ENCODE measurements at regions not wholly inside any gene's neighbourhood (a gene's known extent, or its start where the extent isn't known, plus 50 kb on each side); places are given as distances from the start of the nearest gene placed in this dataset.

DNA sequence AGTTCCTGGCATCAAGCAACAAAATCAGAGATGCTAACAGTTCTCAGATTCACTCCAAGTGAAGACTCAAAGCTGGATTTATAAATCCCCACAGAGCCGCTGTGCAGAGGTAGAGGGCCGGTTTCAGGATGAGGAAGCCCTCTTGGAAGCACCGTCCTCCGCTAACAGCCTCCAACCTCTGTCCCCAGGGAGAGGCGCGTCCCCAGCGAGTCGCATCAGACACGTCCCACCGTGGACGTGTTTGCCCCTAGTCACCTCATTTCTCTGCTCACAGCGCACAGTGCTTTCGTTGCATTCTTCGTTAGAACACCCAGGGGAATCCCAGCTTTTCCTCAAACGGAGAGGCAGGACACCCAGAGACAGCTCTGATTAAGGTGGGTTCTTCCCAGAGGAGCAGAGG lies 642.9 kb downstream of the BRD1 start:
- no peaks in the 10 kb centered on the region for H3K79me2 ChIP-seq (ENCODE audit: low read length)
- H3K4me2 ChIP-seq (ENCODE audit: low read depth, low read length, poor library complexity, severe bottlenecking) = no peak overlapping the region
- no peaks in the 10 kb centered on the region for H3K4me1 ChIP-seq (ENCODE audit: low read length)
- H3K9me2 ChIP-seq (replicated peaks; ENCODE audit: insufficient read depth, low read length) = no peaks in the 10 kb centered on the region
- no peaks in the 10 kb centered on the region for H3K36me3 ChIP-seq (ENCODE audit: insufficient read depth, low read length)
- H3K9ac ChIP-seq (ENCODE audit: low read length) = no peak overlapping the region
- DNase-seq = no peak
- H3K27me3 ChIP-seq (ENCODE audit: low read length) = peaks cover 6% of the 10 kb centered on the region; the same call in 1 of the 2 replicates
- H3K27ac ChIP-seq (ENCODE audit: low read length) = no peak overlapping the region
- H4K20me1 ChIP-seq (ENCODE audit: insufficient read depth, low read depth, low read length) = no peaks in the 10 kb centered on the region
- no peak overlapping the region for H2AFZ ChIP-seq (ENCODE audit: low read length)
- H3K9me3 ChIP-seq (ENCODE audit: low read length) = no peaks in the 10 kb centered on the region
- H3K4me3 ChIP-seq (ENCODE audit: low read length) = no peak overlapping the region

DNA sequence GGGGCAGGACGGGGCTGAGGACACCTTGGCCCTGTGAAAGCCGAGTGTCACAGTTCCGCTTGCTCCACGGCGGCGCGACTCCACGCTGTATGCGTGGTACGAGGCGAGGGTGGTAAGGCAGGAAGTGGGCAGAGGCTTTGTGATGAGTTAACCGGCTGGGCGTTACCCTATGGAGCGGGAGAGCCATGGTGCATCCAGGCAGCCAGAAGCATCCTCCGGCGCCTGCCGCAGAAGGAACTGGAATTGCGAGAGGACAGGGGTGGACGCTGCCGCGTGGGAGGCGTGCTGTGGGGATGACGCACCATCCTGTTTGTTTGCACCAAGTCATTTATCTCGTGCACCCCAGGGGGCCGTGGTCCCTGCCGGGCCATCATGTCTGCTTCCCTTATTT lies 643.9 kb downstream of the BRD1 start:
- Histone ChIP-seq H3K4me3 (ENCODE audit: low read length) (no peak overlapping the region), H4K20me1 (ENCODE audit: insufficient read depth, low read depth, low read length) (no peaks in the 10 kb centered on the region), H2AFZ (ENCODE audit: low read length) (no peak overlapping the region), H3K9ac (ENCODE audit: low read length) (no peak overlapping the region), H3K36me3 (ENCODE audit: insufficient read depth, low read length) (no peaks in the 10 kb centered on the region), H3K79me2 (ENCODE audit: low read length) (no peaks in the 10 kb centered on the region), H3K27ac (ENCODE audit: low read length) (no peak overlapping the region), H3K9me3 (ENCODE audit: low read length) (no peaks in the 10 kb centered on the region), H3K4me1 (ENCODE audit: low read length) (no peaks in the 10 kb centered on the region), H3K27me3 (ENCODE audit: low read length) (peaks cover 6% of the 10 kb centered on the region; the same call in 1 of the 2 replicates), H3K4me2 (ENCODE audit: low read depth, low read length, poor library complexity, severe bottlenecking) (no peak overlapping the region), H3K9me2 (replicated peaks; ENCODE audit: insufficient read depth, low read length) (no peaks in the 10 kb centered on the region)
- no peak for DNase-seq

DNA sequence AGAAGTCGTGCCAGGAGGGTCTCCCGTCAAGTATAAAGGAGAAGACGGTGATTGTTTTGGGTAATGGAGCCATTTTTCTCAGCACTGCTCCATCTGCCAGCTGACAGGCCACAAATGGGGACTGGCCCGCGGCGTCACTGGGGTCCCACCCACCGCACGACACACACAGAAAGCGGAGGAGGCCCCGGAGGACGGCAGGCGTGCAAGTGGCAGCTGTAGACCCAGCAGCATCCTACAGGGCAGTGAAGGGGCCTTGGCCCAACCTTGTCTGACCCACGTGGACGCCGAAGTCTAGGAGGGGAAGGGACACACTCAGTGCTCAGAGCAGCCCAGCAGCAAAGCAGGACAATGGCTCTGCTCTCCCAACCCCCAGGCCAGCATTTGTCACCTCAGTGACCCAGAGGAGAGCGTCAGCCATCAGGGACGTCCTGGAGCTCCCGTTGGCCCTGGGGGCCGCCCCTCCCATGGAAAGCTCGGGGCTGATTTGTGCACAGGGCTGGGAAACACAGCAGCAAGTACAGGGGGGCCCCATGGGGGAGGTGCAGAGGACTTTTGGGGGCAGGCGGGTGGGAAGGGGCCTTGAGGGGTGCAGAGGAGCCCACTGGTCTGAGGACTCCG lies 644.4 kb downstream of the BRD1 start:
- no peaks in the 10 kb centered on the region for H4K20me1 ChIP-seq (ENCODE audit: insufficient read depth, low read depth, low read length)

DNA sequence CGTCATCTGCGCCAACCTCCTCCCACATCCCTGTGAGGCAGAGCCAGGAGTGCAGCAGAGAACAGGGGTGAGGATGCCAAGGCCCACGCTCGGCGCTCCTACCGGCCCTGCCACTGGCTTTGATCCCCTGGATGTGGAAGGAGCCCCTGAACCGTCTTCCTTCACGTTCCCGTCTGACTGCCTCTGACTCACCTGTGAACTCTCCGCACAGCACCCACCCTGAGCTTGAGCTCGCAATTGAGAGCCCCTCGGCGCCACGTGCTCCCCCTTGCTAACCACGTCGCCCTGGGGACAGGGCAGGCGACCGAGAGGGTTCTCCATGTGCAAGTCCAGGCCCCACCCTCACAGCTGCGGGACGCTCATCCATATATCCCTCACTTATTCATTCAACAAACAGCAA lies 645.3 kb downstream of the BRD1 start:
- H3K4me2 ChIP-seq (ENCODE audit: low read depth, low read length, poor library complexity, severe bottlenecking) = no peak overlapping the region
- H3K4me1 ChIP-seq (ENCODE audit: low read length) = no peaks in the 10 kb centered on the region
- peaks cover 2% of the 10 kb centered on the region; the same call in 1 of the 2 replicates for H3K27me3 ChIP-seq (ENCODE audit: low read length)
- no peaks in the 10 kb centered on the region for H3K79me2 ChIP-seq (ENCODE audit: low read length)
- no peaks in the 10 kb centered on the region for H3K36me3 ChIP-seq (ENCODE audit: insufficient read depth, low read length)
- no peaks in the 10 kb centered on the region for H3K9me3 ChIP-seq (ENCODE audit: low read length)
- no peaks in the 10 kb centered on the region for H3K9me2 ChIP-seq (replicated peaks; ENCODE audit: insufficient read depth, low read length)
- H3K9ac ChIP-seq (ENCODE audit: low read length) = no peak overlapping the region
- no peaks in the 10 kb centered on the region for H4K20me1 ChIP-seq (ENCODE audit: insufficient read depth, low read depth, low read length)
- no peak overlapping the region for H2AFZ ChIP-seq (ENCODE audit: low read length)
- no peak overlapping the region for H3K4me3 ChIP-seq (ENCODE audit: low read length)
- no peak for DNase-seq
- H3K27ac ChIP-seq (ENCODE audit: low read length) = no peak overlapping the region

More for the DNA sequence above, 644.4 kb downstream of the BRD1 start:
- no peaks in the 10 kb centered on the region for H3K79me2 ChIP-seq (ENCODE audit: low read length)
- no peak overlapping the region for H3K4me2 ChIP-seq (ENCODE audit: low read depth, low read length, poor library complexity, severe bottlenecking)
- no peaks in the 10 kb centered on the region for H3K36me3 ChIP-seq (ENCODE audit: insufficient read depth, low read length)
- no peaks in the 10 kb centered on the region for H3K4me1 ChIP-seq (ENCODE audit: low read length)
- H3K27ac ChIP-seq (ENCODE audit: low read length) = no peak overlapping the region
- H3K9me2 ChIP-seq (replicated peaks; ENCODE audit: insufficient read depth, low read length) = no peaks in the 10 kb centered on the region
- H3K9ac ChIP-seq (ENCODE audit: low read length) = no peak overlapping the region
- no peak for DNase-seq
- no peak overlapping the region for H3K4me3 ChIP-seq (ENCODE audit: low read length)
- no peak overlapping the region for H2AFZ ChIP-seq (ENCODE audit: low read length)
- H3K27me3 ChIP-seq (ENCODE audit: low read length) = peaks cover 6% of the 10 kb centered on the region; the same call in 1 of the 2 replicates
- no peaks in the 10 kb centered on the region for H3K9me3 ChIP-seq (ENCODE audit: low read length)

DNA sequence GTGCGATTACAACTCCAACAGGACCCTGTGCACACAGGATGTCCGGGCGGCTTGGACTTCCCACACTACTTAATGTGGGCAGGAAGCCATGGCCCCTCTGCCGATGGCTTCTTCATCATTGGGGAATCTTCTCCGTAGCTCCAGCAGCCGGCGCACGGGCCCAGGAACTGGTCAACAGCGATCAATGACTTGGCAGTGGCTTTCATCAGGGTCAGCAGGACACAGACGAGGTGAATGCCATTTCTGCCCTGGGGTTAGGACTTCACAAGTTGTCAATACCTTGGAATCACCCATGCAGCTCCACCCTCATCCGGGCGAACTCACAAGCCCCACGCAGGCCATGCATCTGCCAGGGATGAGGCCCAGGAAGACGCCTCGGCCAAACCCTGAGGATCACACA lies 645.7 kb downstream of the BRD1 start:
- H3K4me2 ChIP-seq (ENCODE audit: low read depth, low read length, poor library complexity, severe bottlenecking) = no peak overlapping the region
- DNase-seq = no peak
- no peaks in the 10 kb centered on the region for H3K9me3 ChIP-seq (ENCODE audit: low read length)
- H3K79me2 ChIP-seq (ENCODE audit: low read length) = no peaks in the 10 kb centered on the region
- peaks cover 2% of the 10 kb centered on the region; the same call in 1 of the 2 replicates for H3K27me3 ChIP-seq (ENCODE audit: low read length)
- H3K36me3 ChIP-seq (ENCODE audit: insufficient read depth, low read length) = no peaks in the 10 kb centered on the region
- no peaks in the 10 kb centered on the region for H3K4me1 ChIP-seq (ENCODE audit: low read length)
- H2AFZ ChIP-seq (ENCODE audit: low read length) = no peak overlapping the region
- no peaks in the 10 kb centered on the region for H3K9me2 ChIP-seq (replicated peaks; ENCODE audit: insufficient read depth, low read length)
- H3K27ac ChIP-seq (ENCODE audit: low read length) = no peak overlapping the region
- no peaks in the 10 kb centered on the region for H4K20me1 ChIP-seq (ENCODE audit: insufficient read depth, low read depth, low read length)
- no peak overlapping the region for H3K9ac ChIP-seq (ENCODE audit: low read length)
- H3K4me3 ChIP-seq (ENCODE audit: low read length) = no peak overlapping the region

DNA sequence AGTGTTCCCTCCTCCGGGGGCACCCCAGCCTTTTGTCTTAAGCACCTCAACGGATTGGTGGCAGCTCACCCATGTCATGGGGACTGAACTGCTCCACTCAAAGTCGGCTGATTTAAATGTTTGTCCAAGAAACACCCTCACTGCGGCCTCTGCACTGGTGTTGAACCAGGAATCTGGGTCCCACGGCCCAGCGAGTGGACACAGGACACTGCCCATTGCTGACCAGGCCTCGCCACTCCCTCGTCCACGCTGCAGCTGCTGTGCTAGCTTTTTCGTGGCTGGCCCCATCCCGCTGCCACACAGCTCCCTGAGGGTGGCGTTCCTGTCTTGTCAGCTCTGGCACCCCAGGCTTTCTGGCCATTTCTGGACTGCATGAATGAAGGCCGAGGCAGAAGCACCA lies 646.2 kb downstream of the BRD1 start:
- H4K20me1 ChIP-seq (ENCODE audit: insufficient read depth, low read depth, low read length) = no peaks in the 10 kb centered on the region
- no peaks in the 10 kb centered on the region for H3K4me1 ChIP-seq (ENCODE audit: low read length)
- H3K27ac ChIP-seq (ENCODE audit: low read length) = no peak overlapping the region
- no peak for DNase-seq
- H3K79me2 ChIP-seq (ENCODE audit: low read length) = no peaks in the 10 kb centered on the region
- H3K9me3 ChIP-seq (ENCODE audit: low read length) = no peaks in the 10 kb centered on the region
- no peak overlapping the region for H3K4me2 ChIP-seq (ENCODE audit: low read depth, low read length, poor library complexity, severe bottlenecking)
- H2AFZ ChIP-seq (ENCODE audit: low read length) = no peak overlapping the region
- no peak overlapping the region for H3K9ac ChIP-seq (ENCODE audit: low read length)
- no peaks in the 10 kb centered on the region for H3K36me3 ChIP-seq (ENCODE audit: insufficient read depth, low read length)
- H3K4me3 ChIP-seq (ENCODE audit: low read length) = no peak overlapping the region
- peaks cover 2% of the 10 kb centered on the region; the same call in 1 of the 2 replicates for H3K27me3 ChIP-seq (ENCODE audit: low read length)
- no peaks in the 10 kb centered on the region for H3K9me2 ChIP-seq (replicated peaks; ENCODE audit: insufficient read depth, low read length)

DNA sequence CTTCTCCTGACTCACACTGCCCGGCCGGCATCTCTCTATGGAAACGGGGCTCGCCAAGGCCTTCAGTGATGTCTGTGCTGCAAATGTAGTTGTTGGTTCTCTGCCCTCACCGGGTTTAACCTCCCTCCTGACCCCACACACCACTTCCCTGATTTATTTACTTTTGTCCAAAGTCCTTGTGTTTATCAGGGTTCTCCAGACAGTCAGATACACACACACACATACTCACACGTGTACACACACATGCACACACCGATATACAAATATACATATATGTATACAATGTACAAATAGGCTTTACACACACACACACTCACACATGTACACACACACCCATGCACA lies 647.0 kb downstream of the BRD1 start:
- H4K20me1 ChIP-seq (ENCODE audit: insufficient read depth, low read depth, low read length) = no peaks in the 10 kb centered on the region
- H3K27ac ChIP-seq (ENCODE audit: low read length) = no peak overlapping the region
- DNase-seq = no peak
- no peaks in the 10 kb centered on the region for H3K4me1 ChIP-seq (ENCODE audit: low read length)
- no peak overlapping the region for H2AFZ ChIP-seq (ENCODE audit: low read length)
- H3K36me3 ChIP-seq (ENCODE audit: insufficient read depth, low read length) = no peaks in the 10 kb centered on the region
- no peak overlapping the region for H3K9ac ChIP-seq (ENCODE audit: low read length)
- H3K9me3 ChIP-seq (ENCODE audit: low read length) = no peaks in the 10 kb centered on the region
- H3K9me2 ChIP-seq (replicated peaks; ENCODE audit: insufficient read depth, low read length) = no peaks in the 10 kb centered on the region
- no peaks in the 10 kb centered on the region for H3K27me3 ChIP-seq (ENCODE audit: low read length)
- H3K79me2 ChIP-seq (ENCODE audit: low read length) = no peaks in the 10 kb centered on the region
- H3K4me3 ChIP-seq (ENCODE audit: low read length) = no peak overlapping the region
- no peak overlapping the region for H3K4me2 ChIP-seq (ENCODE audit: low read depth, low read length, poor library complexity, severe bottlenecking)

DNA sequence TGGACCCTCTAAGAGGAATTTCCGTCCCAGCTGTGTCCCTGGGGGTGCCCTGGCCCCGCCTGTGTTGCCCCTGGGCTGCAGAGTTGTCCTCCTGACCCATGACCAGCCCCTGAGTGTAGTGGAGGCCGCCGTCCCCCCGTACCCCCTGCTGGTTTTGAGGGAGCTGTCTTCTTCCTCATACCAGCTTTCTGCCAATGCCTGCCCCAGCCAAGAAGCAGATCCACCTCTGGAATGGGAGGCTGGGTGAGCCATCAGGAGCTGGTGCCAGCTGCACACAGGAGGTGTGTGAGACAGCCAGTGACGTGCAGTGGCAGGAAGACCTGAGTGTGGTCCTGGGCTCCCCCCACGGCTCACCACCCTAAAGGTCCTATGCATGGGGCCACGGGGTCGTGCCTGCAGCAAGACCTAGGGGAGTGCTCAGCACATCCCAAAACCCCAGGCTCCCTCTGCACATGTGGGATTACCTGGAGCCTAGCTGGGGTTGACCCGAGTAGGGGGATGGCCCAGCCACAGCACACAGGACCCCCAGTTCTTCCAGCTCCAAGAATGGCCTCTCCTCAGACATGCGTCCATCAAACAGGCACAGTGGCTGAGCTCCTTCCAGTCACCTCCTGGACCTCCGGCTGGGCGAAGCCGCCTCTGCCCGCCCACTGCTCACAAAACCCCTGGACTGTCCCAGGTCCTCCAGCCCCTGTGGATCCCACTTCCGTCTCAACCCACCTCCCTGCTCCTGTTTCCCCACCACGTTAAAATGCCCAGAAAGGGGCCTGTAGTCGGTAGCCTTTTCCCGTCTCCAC lies 647.6 kb downstream of the BRD1 start:
- Histone ChIP-seq H3K4me3 (ENCODE audit: low read length) (no peak overlapping the region), H3K4me2 (ENCODE audit: low read depth, low read length, poor library complexity, severe bottlenecking) (no peak overlapping the region), H3K79me2 (ENCODE audit: low read length) (no peaks in the 10 kb centered on the region), H3K27me3 (ENCODE audit: low read length) (no peaks in the 10 kb centered on the region), H2AFZ (ENCODE audit: low read length) (no peak overlapping the region), H4K20me1 (ENCODE audit: insufficient read depth, low read depth, low read length) (no peaks in the 10 kb centered on the region), H3K4me1 (ENCODE audit: low read length) (no peaks in the 10 kb centered on the region), H3K36me3 (ENCODE audit: insufficient read depth, low read length) (no peaks in the 10 kb centered on the region), H3K27ac (ENCODE audit: low read length) (no peak overlapping the region), H3K9ac (ENCODE audit: low read length) (no peak overlapping the region), H3K9me3 (ENCODE audit: low read length) (no peaks in the 10 kb centered on the region), H3K9me2 (replicated peaks; ENCODE audit: insufficient read depth, low read length) (no peaks in the 10 kb centered on the region)
- DNase-seq = no peak

All from Karpas-422 (cell line).